HEK293T (cell line): ENCODE measurements at regions not wholly inside any gene's neighbourhood (a gene's known extent, or its start where the extent isn't known, plus 50 kb on each side); places are given as distances from the start of the nearest gene placed in this dataset.

Experiments used
- CTCF ChIA-PET: fragments of 350-600 bp; formaldehyde crosslinking; extraction: SDS; loops from one replicate; lab custom pipeline; 2021; ENCODE audit warnings: antibody characterized with exemption, inconsistent platforms; lab: Yijun Ruan, JAX
- POLR2A ChIA-PET: fragments of 350-600 bp; formaldehyde crosslinking; extraction: SDS; loops from one replicate; lab custom pipeline; 2020; ENCODE audit warnings: antibody characterized with exemption, inconsistent platforms; lab: Yijun Ruan, JAX
- DNase-seq: peaks from one replicate; pipeline ENCODE4 v3.0.0; 2012; ENCODE audit warnings: mixed read lengths; ENCODE audit errors: extremely low spot score
- ARNT ChIP-seq: fragments of 450-650 bp; IDR thresholded peaks from 2 replicates; pipeline ENCODE4 v1.6.1; 2017; ENCODE audit warnings: mild to moderate bottlenecking
- BHLHE40 ChIP-seq: fragments of 450-650 bp; IDR thresholded peaks from 2 replicates; pipeline ENCODE4 v1.6.1; 2016; ENCODE audit warnings: mild to moderate bottlenecking, moderate library complexity, borderline replicate concordance
- CTBP1 ChIP-seq: fragments of 450-650 bp; IDR thresholded peaks from 2 replicates; pipeline ENCODE4 v1.6.1; 2016; ENCODE audit warnings: borderline replicate concordance
- ELF4 ChIP-seq: fragments of 450-650 bp; IDR thresholded peaks from 2 replicates; pipeline ENCODE4 v1.6.1; 2017; ENCODE audit warnings: antibody characterized with exemption
- FOXA1 ChIP-seq: fragments of 450-650 bp; IDR thresholded peaks from 2 replicates; pipeline ENCODE4 v1.6.1; 2016; ENCODE audit warnings: mild to moderate bottlenecking
- FOXK2 ChIP-seq: fragments of 450-650 bp; IDR thresholded peaks from 2 replicates; pipeline ENCODE4 v1.6.1; 2016; ENCODE audit warnings: mild to moderate bottlenecking
- FOXM1 ChIP-seq: fragments of 450-650 bp; IDR thresholded peaks from 2 replicates; pipeline ENCODE4 v1.6.1; 2017; ENCODE audit warnings: mild to moderate bottlenecking, borderline replicate concordance
- HDGF ChIP-seq: fragments of 450-650 bp; IDR thresholded peaks from 2 replicates; pipeline ENCODE4 v1.6.1; 2017; ENCODE audit warnings: antibody characterized with exemption, borderline replicate concordance
- L3MBTL2 ChIP-seq: fragments of 450-650 bp; conservative IDR thresholded peaks from 2 replicates; pipeline ENCODE4 v1.6.1; 2016; ENCODE audit warnings: mild to moderate bottlenecking
- LEF1 ChIP-seq: fragments of 450-650 bp; IDR thresholded peaks from 2 replicates; pipeline ENCODE4 v1.6.1; 2017; ENCODE audit warnings: mild to moderate bottlenecking, borderline replicate concordance
- NFRKB ChIP-seq: fragments of 450-650 bp; IDR thresholded peaks from 2 replicates; pipeline ENCODE4 v1.6.1; 2016; ENCODE audit warnings: mild to moderate bottlenecking, moderate library complexity
- PKNOX1 ChIP-seq: fragments of 450-650 bp; IDR thresholded peaks from 2 replicates; pipeline ENCODE4 v1.6.1; 2016
- SP1 ChIP-seq: fragments of 450-650 bp; IDR thresholded peaks from 2 replicates; pipeline ENCODE4 v1.6.1; 2017
- SUZ12 ChIP-seq: fragments of 450-650 bp; IDR thresholded peaks from 2 replicates; pipeline ENCODE4 v1.6.1; 2016; ENCODE audit warnings: mild to moderate bottlenecking
- TARDBP ChIP-seq: fragments of 450-650 bp; IDR thresholded peaks from 2 replicates; pipeline ENCODE4 v1.6.1; 2016
- ZNF384 ChIP-seq: fragments of 450-650 bp; IDR thresholded peaks from 2 replicates; pipeline ENCODE4 v1.6.1; 2016

- ChIA-PET CTCF (no interaction called here), POLR2A (no interaction called here)
- DNase-seq: no peak
- TF ChIP-seq ZNF384: no peak
- TF ChIP-seq TARDBP: no peak
- no peak for TF ChIP-seq FOXA1
- TF ChIP-seq FOXK2: no peak
- no peak for TF ChIP-seq FOXM1
Observed at GRCh38 chr4:170872794-170873193, 783.0 kb upstream of the AADAT start.

GRCh38 chr4:170868170-170868569 lies 778.4 kb upstream of the AADAT start:
- TF ChIP-seq SP1 (no peak), L3MBTL2 (no peak), NFRKB (no peak), TARDBP (no peak), LEF1 (no peak), CTBP1 (no peak), ARNT (no peak), HDGF (no peak), SUZ12 (no peak), PKNOX1 (no peak), BHLHE40 (no peak), FOXK2 (no peak), ZNF384 (no peak), ELF4 (no peak), FOXA1 (no peak), FOXM1 (no peak)
- POLR2A ChIA-PET: no interaction called here
- DNase-seq: no peak
- CTCF ChIA-PET: no interaction called here

GRCh38 chr4:170854097-170854496 lies 764.3 kb upstream of the AADAT start:
- ChIA-PET POLR2A (no interaction called here), CTCF (interaction anchor here (0.6 to 2.2 kb wide), 12 partner anchors 8 to 690 kb away, joined by 3 to 16 read pairs (median 4); no protein-coding TSS in a partner anchor)
- TF ChIP-seq FOXA1 (no peak), PKNOX1 (no peak), LEF1 (no peak), CTBP1 (no peak), TARDBP (no peak)
- DNase-seq: no peak

- peak; percentile 62 for DNase-seq
- TF ChIP-seq HDGF: no peak
- TF ChIP-seq FOXM1: no peak
- TF ChIP-seq ELF4: no peak
- TF ChIP-seq LEF1: no peak
- TF ChIP-seq SUZ12: no peak
- TF ChIP-seq ZNF384: no peak
- no peak for TF ChIP-seq FOXK2
- CTCF ChIA-PET: interaction anchor here (0.6 to 2.2 kb wide), 12 partner anchors 8 to 691 kb away, joined by 3 to 16 read pairs (median 4); no protein-coding TSS in a partner anchor
- POLR2A ChIA-PET: no interaction called here
Observed at GRCh38 chr4:170853422-170854021, 763.8 kb upstream of the AADAT start.

- POLR2A ChIA-PET: no interaction called here
- no peak for DNase-seq
- TF ChIP-seq TARDBP: no peak
- CTCF ChIA-PET: no interaction called here
Observed at GRCh38 chr4:170849969-170850368, 760.2 kb upstream of the AADAT start.

GRCh38 chr4:170827562-170828274 lies 738.0 kb upstream of the AADAT start:
- no peak for DNase-seq
- CTCF ChIA-PET: no interaction called here
- POLR2A ChIA-PET: no interaction called here
- TF ChIP-seq TARDBP (no peak), HDGF (no peak), FOXM1 (no peak), CTBP1 (no peak), L3MBTL2 (no peak), FOXK2 (no peak), LEF1 (no peak), BHLHE40 (no peak), ZNF384 (no peak), SUZ12 (no peak), ARNT (no peak), NFRKB (no peak), PKNOX1 (no peak), SP1 (no peak), FOXA1 (no peak), ELF4 (no peak)
